ENCODE measurements at regions not wholly inside any gene's neighbourhood (a gene's known extent, or its start where the extent isn't known, plus 50 kb on each side); places are given as distances from the start of the nearest gene placed in this dataset.

GRCh38 chr14:80146941-80147340 is 64.4 kb downstream of the DIO2 start:
- DNase-seq, result no peak

DNA sequence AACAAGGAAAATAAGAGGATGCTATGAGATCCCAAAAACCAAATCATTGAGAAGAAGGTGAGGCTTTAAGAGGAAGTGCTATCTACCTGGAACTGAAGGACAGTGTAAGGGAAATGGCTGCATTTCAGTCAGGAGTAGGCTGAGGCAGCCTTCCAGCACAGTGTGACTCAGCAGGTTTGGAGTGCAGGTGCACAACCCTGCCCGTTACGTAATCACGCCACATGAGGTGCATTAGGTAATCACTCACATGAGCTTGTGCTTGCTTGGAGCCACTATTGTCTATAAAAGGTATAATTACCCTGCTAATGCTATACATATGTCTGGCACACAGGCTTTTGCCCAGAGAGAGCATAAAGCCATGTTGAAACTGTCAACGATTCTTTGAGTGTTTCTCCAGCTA is 74.9 kb downstream of the DIO2 start:
- no peak for DNase-seq

- DNase-seq, result no peak
These were observed 75.8 kb downstream of the DIO2 start for GRCh38 chr14:80135305-80136088.

DNA sequence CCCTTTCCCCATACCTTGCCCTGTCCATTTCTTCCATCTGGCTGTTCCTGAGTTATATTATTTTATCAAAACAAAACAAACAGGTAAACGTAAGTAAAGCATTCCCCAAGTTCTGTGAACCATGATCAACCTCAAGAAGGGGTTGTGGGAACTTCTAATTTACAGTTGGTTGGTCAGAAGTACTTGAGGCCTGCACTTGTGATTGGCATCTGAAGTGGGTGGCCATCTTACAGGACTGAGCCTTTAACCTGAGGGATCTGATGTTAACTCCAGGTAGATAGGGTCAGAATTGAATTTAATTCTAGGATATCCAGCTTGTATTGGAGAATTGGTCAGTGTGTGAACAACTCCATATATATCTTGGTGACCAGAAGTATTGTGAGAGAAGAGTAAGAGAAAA is 77.0 kb downstream of the DIO2 start:
- no peak for DNase-seq

DNA sequence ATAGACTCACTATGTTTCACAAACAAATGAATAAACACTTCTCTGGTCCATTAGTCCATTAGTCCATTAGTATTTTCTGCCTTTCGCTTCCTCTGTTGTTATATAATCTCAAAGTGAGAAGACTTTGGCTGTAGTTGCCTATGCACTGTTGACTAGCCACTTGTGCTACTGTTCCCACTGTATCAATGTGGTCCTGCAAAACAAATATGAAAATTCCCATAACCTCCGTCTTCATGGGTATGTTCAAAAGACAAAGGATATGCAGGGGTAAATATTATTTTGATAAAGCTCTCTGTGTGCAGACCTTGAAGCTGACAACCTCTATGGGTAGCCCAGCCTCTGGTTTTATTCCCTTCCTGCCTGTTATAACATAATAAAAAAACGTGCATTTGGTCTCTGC is 77.8 kb downstream of the DIO2 start:
- DNase-seq, result no peak

DNA sequence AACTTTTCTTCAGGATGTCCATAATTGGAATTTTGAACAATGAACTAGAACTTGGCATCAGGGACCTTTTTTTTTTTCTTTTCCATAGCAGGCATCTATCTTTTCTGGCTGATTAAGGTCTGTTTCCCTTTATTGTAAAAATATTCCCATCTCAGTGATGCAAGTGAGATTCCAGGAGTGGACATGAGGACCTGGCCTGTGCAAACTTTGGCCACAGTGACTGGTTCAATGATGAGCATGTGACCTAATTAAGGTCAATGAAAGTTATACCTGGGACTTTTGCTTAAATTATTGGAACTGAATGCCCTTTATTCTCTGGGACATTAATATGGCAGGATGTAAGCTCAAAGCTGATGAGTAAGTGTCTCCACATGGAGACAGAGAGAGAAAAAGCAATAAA is 83.8 kb downstream of the DIO2 start:
- DNase-seq, result no peak

DNA sequence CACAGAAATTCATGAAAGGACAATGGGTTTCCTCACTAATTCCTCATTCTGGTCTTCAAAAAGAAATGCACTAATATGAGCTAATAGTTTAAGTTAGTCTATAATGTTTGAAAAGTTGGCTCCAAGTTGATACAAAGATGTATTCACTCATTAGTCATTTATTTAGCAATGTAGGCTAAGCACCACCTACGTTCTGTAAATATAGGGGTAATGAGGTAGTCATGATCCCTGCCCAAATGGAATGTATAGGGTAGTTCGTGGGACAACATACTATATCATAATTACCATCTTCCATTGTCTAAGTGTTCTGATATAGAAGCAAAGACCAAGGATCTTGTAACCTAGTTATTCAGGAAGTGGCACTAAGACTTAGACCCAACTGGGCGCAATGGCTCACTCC is 86.5 kb downstream of the DIO2 start:
- DNase-seq, result no peak

DNA sequence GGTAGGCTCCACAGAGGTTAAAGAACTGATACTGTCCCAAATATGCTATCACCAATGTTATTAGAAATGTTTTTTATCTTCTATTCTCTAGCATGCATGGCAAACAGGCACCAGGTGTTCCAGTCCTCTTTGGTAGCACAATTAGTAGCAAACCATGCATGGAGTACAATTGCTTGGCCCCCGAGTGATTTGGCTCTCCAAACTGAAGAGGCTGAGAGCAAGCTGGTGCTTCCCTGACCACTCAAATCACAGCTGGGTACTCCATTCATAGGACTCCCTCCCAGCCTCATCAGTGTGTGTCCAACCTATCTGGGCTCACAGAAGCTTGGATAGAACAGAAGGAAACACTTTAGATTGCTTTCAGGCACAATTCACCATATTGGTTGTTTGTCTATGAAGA is 93.4 kb downstream of the DIO2 start:
- DNase-seq, result no peak

- DNase-seq, result no peak
These were observed 95.1 kb downstream of the DIO2 start for GRCh38 chr14:80116157-80116556.

DNA sequence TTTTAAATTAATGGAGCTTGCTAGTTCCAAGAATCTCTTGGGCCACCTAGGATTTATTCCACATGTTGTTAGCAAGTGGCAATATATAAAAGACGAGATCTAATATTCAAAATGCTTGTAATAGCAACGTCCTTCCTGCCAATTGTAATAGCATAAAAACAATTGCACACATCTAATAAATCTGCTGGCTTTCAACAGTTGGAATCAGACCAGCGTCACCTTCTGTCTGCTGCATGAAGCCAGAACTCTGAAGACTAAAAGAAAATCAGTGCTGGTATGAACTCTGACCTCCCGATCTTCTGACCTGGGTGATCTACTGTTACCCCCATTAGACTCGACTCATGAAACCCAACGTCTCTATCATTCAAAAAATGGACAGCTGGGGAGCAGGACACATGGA is 100.6 kb downstream of the DIO2 start:
- no peak for DNase-seq

DNA sequence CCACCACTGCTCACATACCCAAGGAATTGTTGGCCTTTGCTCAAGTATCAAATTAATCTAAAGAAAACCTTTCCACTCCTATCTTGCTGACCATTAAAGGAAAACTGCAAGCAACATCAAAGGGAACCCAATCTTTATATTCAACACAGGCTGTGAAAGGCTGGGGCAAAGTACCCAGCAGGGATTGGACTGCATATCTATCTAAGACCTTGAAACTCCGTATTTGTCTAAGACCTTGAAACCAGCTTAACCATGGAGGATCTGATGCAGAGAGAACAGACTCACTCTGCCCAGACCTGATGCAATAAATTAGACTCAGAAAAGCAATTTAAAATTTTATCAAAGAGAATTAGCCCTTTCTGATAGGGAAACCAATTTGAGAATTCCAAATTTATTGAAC is 102.2 kb downstream of the DIO2 start:
- DNase-seq, result no peak

DNA sequence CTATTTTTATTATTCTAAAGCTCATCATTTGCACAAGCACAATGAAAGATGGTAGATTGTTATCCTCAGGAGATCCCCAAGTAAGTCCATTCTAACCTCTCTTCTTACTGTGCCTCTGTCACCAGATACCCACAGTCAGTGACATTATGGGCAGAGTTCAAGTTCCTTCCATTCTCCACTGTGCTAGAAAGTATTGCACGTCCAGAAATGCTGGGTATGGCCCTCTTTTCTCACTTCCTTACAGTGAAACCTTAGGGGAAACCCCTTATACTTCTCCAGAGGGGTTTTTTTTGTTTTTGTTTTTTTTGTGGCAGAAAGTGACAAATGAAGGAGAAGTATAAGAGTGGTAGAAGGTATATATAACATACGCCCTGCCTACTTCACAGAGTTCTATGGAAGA is 102.9 kb downstream of the DIO2 start:
- no peak for DNase-seq

- DNase-seq, result no peak
These were observed 105.8 kb downstream of the DIO2 start for GRCh38 chr14:80105488-80105994.

DNA sequence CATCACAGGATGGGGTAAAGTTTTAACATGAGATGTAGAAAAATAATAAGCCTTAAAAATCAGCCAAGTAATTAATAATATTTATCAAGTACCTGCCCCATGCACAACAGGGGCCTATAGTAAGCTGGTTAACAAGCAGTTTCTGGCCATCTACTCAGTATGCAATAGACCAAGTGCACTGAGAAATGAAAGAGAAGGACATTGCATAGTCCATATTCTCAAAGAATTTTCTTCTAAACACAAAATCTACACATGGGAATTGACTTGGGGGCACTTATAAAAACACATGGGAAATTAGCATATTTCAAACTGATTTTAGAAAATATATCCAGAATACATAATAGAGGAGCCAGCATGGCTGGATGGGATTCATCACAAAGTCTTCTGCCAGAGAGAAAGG is 109.5 kb downstream of the DIO2 start:
- no peak for DNase-seq

DNA sequence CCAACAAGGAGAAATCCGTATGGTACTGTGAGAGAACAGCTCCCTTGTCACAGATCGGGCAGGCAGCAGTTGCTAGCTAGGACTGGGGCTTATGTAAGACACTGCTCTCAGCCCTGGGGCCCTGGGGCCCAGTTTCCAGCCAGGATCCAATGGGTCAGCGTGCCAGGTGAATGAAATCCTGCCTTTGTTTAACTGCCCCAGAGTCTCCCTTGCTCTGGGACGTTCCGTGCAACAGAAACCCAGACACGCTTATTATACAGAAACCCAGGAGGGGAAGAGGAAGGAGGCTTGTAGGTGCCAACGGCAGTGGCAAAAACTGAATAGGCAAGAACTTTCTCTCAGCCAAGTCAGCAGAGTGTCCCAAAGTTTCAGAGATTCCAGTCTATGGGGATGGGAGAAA is 110.6 kb downstream of the DIO2 start:
- no peak for DNase-seq

GRCh38 chr14:80095623-80096022 is 115.7 kb downstream of the DIO2 start:
- DNase-seq, result no peak

- DNase-seq, result no peak
These were observed 123.9 kb downstream of the DIO2 start for GRCh38 chr14:80087411-80087810.

- no peak for DNase-seq
These were observed 127.1 kb downstream of the DIO2 start for GRCh38 chr14:80084196-80084595.

GRCh38 chr14:80080601-80081000 is 130.7 kb downstream of the DIO2 start:
- no peak for DNase-seq

DNA sequence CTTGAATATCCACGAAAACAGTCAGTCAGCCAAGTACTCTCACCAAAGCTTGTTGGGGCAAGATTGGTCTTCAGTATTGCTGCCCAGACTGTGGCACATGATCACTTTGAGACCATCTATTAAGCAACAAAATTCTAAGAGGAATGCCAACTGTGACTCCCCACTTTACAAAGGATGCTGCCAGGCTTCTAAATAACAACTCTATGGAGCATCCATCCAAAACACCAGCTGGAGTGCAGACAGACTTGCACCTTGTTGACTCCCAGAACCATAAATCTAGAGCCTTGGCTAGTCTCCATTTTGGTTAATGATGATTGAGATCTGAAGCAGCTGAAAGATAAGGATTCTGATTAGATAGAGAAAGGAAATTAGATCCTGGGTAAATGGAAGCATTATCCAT is 132.8 kb downstream of the DIO2 start:
- DNase-seq, result no peak

GRCh38 chr14:80077262-80077661 is 134.0 kb downstream of the DIO2 start:
- no peak for DNase-seq

GRCh38 chr14:80074900-80075574 is 136.3 kb downstream of the DIO2 start:
- DNase-seq, result no peak

DNA sequence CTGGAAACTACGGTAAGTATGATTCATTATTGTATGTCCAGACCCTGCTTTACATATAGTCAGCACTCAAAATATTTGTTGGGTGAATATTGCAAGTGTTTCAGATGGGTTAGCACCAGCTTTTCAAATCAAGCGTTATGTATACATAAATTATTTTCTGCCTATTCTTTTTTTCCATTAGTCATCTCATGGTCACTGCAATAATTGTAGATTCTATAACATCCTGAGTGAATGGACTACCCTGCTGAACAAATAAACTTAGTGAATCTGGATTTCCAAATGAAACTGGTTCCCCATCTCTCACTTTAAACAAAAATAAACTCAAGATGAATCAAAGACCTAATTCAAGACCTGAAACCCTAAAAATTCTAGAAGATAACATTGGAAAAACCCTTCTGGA is 152.3 kb downstream of the DIO2 start:
- DNase-seq, result no peak

DNA sequence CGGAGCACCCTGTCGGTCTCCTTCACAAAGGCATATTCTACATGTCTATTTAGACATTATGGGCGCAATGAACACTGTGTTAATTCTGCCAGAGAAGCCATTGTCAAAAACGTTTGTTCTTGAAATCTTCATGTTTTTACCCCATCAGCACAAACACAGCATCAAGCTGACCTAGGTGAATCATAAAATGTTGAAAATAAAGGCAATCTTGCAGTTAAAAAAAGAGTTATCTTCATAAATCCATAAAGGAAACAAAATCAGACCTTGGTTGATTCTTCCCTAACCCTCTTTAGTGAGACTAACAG is 154.9 kb downstream of the DIO2 start:
- DNase-seq, result no peak

All from activated CD4-positive, alpha-beta T cell treated with anti-CD3 and anti-CD28 coated beads, Interleukin-2, amount 50 U/mL, for 16 hours (primary cell).